Chondrocyte (in vitro differentiated cells): ENCODE measurements at regions not wholly inside any gene's neighbourhood (a gene's known extent, or its start where the extent isn't known, plus 50 kb on each side); places are given as distances from the start of the nearest gene placed in this dataset.
A peak's percentile ranks its signal among the peaks of the same experiment; 100 is the strongest.

ENCODE experiments used
- DNase-seq: peaks from one replicate; pipeline ENCODE4 v3.0.0; 2021; ENCODE audit warnings: mixed read lengths, low spot score
- H3K27ac Mint-ChIP-seq: one replicate; pipeline ENCODE4 v1.8.0; 2021; ENCODE audit warnings: mild to moderate bottlenecking, moderate library complexity, mixed read lengths; ENCODE audit not compliant: unreplicated experiment
- H3K27me3 Mint-ChIP-seq: 2 replicates; pipeline ENCODE4 v1.8.0; 2021; ENCODE audit warnings: low read depth, mixed read lengths
- H3K36me3 Mint-ChIP-seq: 2 replicates; pipeline ENCODE4 v1.8.0; 2021; ENCODE audit warnings: low read depth, mixed read lengths
- H3K4me1 Mint-ChIP-seq: 2 replicates; pipeline ENCODE4 v1.8.0; 2021; ENCODE audit warnings: low read depth, mild to moderate bottlenecking, mixed read lengths
- H3K4me3 Mint-ChIP-seq: one replicate; pipeline ENCODE4 v1.8.0; 2021; ENCODE audit warnings: mild to moderate bottlenecking, moderate library complexity, mixed read lengths; ENCODE audit not compliant: unreplicated experiment
- H3K9me3 Mint-ChIP-seq: 2 replicates; pipeline ENCODE4 v1.8.0; 2021; ENCODE audit warnings: low read depth, mixed read lengths
- TF ChIP-seq, protein P1 (sequence below): fragments of 200-600 bp; sonication (generic); IDR thresholded peaks from 2 replicates; pipeline ENCODE4 v1.5.0; 2021; ENCODE audit warnings: antibody characterized with exemption, mild to moderate bottlenecking, moderate library complexity

GRCh38 chr6:148235446-148235845, 107.2 kb upstream of the SASH1 start:
- TF ChIP-seq, protein P1, sequence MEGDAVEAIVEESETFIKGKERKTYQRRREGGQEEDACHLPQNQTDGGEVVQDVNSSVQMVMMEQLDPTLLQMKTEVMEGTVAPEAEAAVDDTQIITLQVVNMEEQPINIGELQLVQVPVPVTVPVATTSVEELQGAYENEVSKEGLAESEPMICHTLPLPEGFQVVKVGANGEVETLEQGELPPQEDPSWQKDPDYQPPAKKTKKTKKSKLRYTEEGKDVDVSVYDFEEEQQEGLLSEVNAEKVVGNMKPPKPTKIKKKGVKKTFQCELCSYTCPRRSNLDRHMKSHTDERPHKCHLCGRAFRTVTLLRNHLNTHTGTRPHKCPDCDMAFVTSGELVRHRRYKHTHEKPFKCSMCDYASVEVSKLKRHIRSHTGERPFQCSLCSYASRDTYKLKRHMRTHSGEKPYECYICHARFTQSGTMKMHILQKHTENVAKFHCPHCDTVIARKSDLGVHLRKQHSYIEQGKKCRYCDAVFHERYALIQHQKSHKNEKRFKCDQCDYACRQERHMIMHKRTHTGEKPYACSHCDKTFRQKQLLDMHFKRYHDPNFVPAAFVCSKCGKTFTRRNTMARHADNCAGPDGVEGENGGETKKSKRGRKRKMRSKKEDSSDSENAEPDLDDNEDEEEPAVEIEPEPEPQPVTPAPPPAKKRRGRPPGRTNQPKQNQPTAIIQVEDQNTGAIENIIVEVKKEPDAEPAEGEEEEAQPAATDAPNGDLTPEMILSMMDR: no peak
- Mint-ChIP-seq H3K9me3 (no peaks in the 10 kb centered on the region), H3K4me3 (no peak overlapping the region), H3K36me3 (no peaks in the 10 kb centered on the region), H3K27ac (no peak overlapping the region), H3K27me3 (no peaks in the 10 kb centered on the region), H3K4me1 (peaks cover 43% of the 10 kb centered on the region)
- no peak for DNase-seq

DNA sequence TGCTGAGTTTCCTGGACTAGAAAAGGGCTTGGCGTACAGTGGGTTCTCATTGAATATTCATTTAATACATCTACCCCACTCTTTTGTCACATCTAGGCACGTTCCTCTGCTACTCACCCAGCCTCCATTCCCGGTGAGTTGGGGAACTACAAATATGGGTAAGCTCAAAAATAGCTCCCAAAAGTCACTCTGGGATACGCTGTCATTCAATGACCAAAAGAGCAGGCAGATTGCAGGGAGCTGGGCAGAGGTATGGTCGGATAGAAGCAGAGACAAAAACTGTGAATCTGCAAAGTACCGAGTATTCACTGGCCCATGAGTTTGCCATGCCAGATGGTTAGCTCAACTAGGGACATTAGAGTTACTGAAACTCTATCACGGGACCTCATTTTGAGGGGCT, 103.9 kb upstream of the SASH1 start:
- no peak for DNase-seq
- H3K36me3 Mint-ChIP-seq: no peaks in the 10 kb centered on the region
- no peaks in the 10 kb centered on the region for H3K27me3 Mint-ChIP-seq
- no peak overlapping the region for H3K4me3 Mint-ChIP-seq
- no peak overlapping the region for H3K27ac Mint-ChIP-seq
- H3K9me3 Mint-ChIP-seq: no peaks in the 10 kb centered on the region
- TF ChIP-seq, protein P1: no peak
- H3K4me1 Mint-ChIP-seq: peaks cover 55% of the 10 kb centered on the region

DNA sequence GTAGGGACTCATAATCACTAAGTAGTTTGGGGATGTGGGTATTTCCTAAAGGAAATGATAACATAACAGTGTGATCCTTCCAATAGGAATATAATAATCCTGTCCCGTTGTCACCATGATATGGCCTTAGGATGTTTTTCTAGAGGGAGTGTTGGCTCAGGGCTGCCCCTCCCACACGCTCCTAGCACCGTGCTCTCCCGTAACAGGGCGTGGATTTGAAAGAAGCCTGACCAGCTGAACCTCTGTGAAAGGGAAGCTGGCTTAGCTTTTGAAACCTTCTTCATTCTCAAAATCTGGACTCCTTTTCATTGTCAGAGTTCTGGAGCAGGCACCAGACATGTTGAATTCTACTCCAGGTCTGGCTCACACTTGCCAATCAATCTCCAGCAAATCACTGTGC, 103.4 kb upstream of the SASH1 start:
- no peaks in the 10 kb centered on the region for H3K36me3 Mint-ChIP-seq
- H3K4me3 Mint-ChIP-seq: no peak overlapping the region
- no peak for DNase-seq
- TF ChIP-seq, protein P1: no peak
- peaks cover 59% of the 10 kb centered on the region for H3K4me1 Mint-ChIP-seq
- no peaks in the 10 kb centered on the region for H3K9me3 Mint-ChIP-seq
- H3K27me3 Mint-ChIP-seq: no peaks in the 10 kb centered on the region
- H3K27ac Mint-ChIP-seq: peak overlapping the region; percentile 96

DNA sequence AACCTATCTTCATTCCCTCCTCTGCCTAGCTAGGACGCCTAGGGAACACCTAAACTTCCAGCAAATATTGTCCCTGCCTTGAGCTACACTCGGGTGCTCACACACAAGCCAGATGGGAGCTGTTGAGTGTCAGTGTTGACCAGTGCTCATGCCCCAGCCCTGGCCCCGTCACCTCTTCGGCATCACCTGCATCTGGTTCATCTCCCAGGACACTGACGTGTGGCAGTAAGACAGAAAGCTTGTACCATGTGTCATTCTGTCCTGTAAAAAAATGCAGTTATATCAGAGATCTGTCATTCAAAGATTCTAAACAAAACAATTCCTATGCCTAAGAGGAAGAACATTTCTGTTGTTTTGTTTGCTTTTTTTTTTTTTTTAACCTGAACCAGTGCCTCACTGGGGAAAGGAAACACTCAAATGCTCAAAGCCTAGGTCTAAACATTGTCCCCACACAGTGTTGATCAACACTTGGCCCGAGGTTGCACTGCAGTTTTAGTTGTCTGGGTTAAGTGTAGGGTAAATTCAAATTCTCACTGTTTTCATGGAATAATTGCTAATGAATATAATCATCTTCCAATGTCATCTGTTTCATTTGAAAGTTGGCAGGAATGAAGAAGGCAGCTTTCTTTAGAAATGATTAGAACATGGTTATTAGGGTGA, 102.7 kb upstream of the SASH1 start:
- Mint-ChIP-seq H3K27me3 (no peaks in the 10 kb centered on the region), H3K4me3 (peak overlapping the region; percentile 32), H3K4me1 (peaks cover 64% of the 10 kb centered on the region), H3K27ac (peak overlapping the region; percentile 96), H3K9me3 (no peaks in the 10 kb centered on the region), H3K36me3 (no peaks in the 10 kb centered on the region)
- DNase-seq: no peak
- TF ChIP-seq, protein P1: no peak

GRCh38 chr6:148240461-148240840, 102.2 kb upstream of the SASH1 start:
- Mint-ChIP-seq H3K9me3 (no peaks in the 10 kb centered on the region), H3K27ac (peak overlapping the region; percentile 96), H3K4me3 (peak overlapping the region; percentile 32), H3K4me1 (peaks cover 69% of the 10 kb centered on the region), H3K36me3 (no peaks in the 10 kb centered on the region), H3K27me3 (no peaks in the 10 kb centered on the region)
- TF ChIP-seq, protein P1: no peak
- no peak for DNase-seq
